Mesenchymal stem cell (in vitro differentiated cells and primary cell): ENCODE measurements at regions not wholly inside any gene's neighbourhood (a gene's known extent, or its start where the extent isn't known, plus 50 kb on each side); places are given as distances from the start of the nearest gene placed in this dataset.

Source experiments
- DNase-seq: peaks from one replicate; pipeline ENCODE4 v3.0.0-alpha.2; 2013
- H2AFZ ChIP-seq: one replicate; pipeline ENCODE4 v1.6.1; 2013; ENCODE audit warnings: low read depth, mild to moderate bottlenecking, control low read depth, inconsistent platforms, low read length, moderate library complexity
- H2AK5ac ChIP-seq: 2 replicates; pipeline ENCODE4 v1.6.1; 2013; ENCODE audit warnings: low read length, moderate library complexity, mild to moderate bottlenecking, inconsistent platforms; ENCODE audit not compliant: severe bottlenecking
- H2BK120ac ChIP-seq: one replicate; pipeline ENCODE4 v1.6.1; 2013; ENCODE audit warnings: low read depth, mild to moderate bottlenecking, inconsistent platforms, low read length, moderate library complexity
- H2BK12ac ChIP-seq, 2 experiments: one replicate each; pipeline ENCODE4 v1.6.1; 2013; ENCODE audit warnings: inconsistent platforms in 2 of 2, low read length in 2 of 2, mild to moderate bottlenecking in 2 of 2, moderate library complexity in 2 of 2, control low read depth in 1 of 2
- H2BK15ac ChIP-seq: one replicate; pipeline ENCODE4 v1.6.1; 2013; ENCODE audit warnings: mild to moderate bottlenecking, low read depth, inconsistent platforms; ENCODE audit not compliant: poor library complexity, severe bottlenecking
- H2BK5ac ChIP-seq: 2 replicates; pipeline ENCODE4 v1.6.1; 2013; ENCODE audit warnings: low read depth, mild to moderate bottlenecking, low read length, control low read depth, inconsistent platforms; ENCODE audit not compliant: poor library complexity, severe bottlenecking
- H3K14ac ChIP-seq, 2 experiments: one replicate each; pipeline ENCODE4 v1.6.1; 2013; ENCODE audit warnings: inconsistent platforms in 2 of 2, low read length in 2 of 2, control low read depth in 1 of 2, mild to moderate bottlenecking in 1 of 2, moderate library complexity in 1 of 2
- H3K18ac ChIP-seq, 2 experiments: one replicate each; pipeline ENCODE4 v1.6.1; 2013; ENCODE audit warnings: inconsistent platforms in 2 of 2, low read length in 2 of 2, control low read depth in 1 of 2, low read depth in 1 of 2, mild to moderate bottlenecking in 1 of 2
- H3K23ac ChIP-seq, 2 experiments: one replicate each; pipeline ENCODE4 v1.6.1; 2013; ENCODE audit warnings: inconsistent platforms in 2 of 2, low read length in 2 of 2, mild to moderate bottlenecking in 2 of 2, moderate library complexity in 2 of 2, control low read depth in 1 of 2
- H3K27ac ChIP-seq: 2 replicates; pipeline ENCODE4 v1.5.1; 2013; ENCODE audit warnings: mild to moderate bottlenecking, moderate library complexity, low read length, control low read depth, inconsistent platforms; ENCODE audit not compliant: poor library complexity, severe bottlenecking
- H3K27me3 ChIP-seq, 2 experiments: 2 replicates each; pipeline versions ENCODE4 v1.6.1 to v1.7.0; 2013; ENCODE audit warnings: low read length in 2 of 2, mild to moderate bottlenecking in 2 of 2, moderate library complexity in 2 of 2, control low read depth in 1 of 2, inconsistent platforms in 1 of 2; ENCODE audit not compliant: control insufficient read depth in 1 of 2, insufficient read depth in 1 of 2
- H3K36me3 ChIP-seq, 2 experiments: 2 replicates each; pipeline versions ENCODE4 v1.6.1 to v1.7.0; 2013; ENCODE audit warnings: low read length in 2 of 2, control low read depth in 1 of 2, inconsistent platforms in 1 of 2, low read depth in 1 of 2, mild to moderate bottlenecking in 1 of 2; ENCODE audit not compliant: insufficient read depth in 2 of 2, control insufficient read depth in 1 of 2
- H3K4ac ChIP-seq, 2 experiments: one replicate each; pipeline ENCODE4 v1.6.1; 2013; ENCODE audit warnings: inconsistent platforms in 2 of 2, low read length in 2 of 2, mild to moderate bottlenecking in 2 of 2, moderate library complexity in 2 of 2, control low read depth in 1 of 2, low read depth in 1 of 2
- H3K4me1 ChIP-seq: 2 replicates; pipeline ENCODE4 v1.6.1; 2013; ENCODE audit warnings: low read depth, low read length, control low read depth; ENCODE audit not compliant: control insufficient read depth, insufficient read depth
- H3K4me2 ChIP-seq: 2 replicates; pipeline ENCODE4 v1.6.1; 2013; ENCODE audit warnings: low read length, mild to moderate bottlenecking, inconsistent platforms; ENCODE audit not compliant: poor library complexity, severe bottlenecking
- H3K4me3 ChIP-seq, 2 experiments: 2 replicates each; pipeline versions ENCODE4 v1.5.1 to v1.7.0; 2013; ENCODE audit warnings: low read length in 2 of 2, mild to moderate bottlenecking in 2 of 2, control low read depth in 1 of 2, low read depth in 1 of 2; ENCODE audit not compliant: insufficient read depth in 1 of 2
- H3K79me1 ChIP-seq: replicated peaks from 2 replicates; pipeline ENCODE4 v1.6.1; 2013; ENCODE audit warnings: mild to moderate bottlenecking, control low read depth, low read length, inconsistent platforms; ENCODE audit not compliant: poor library complexity, severe bottlenecking
- H3K9ac ChIP-seq: 2 replicates; pipeline ENCODE4 v1.7.0; 2013; ENCODE audit warnings: mild to moderate bottlenecking, low read length, moderate library complexity
- H3K9me3 ChIP-seq: 2 replicates; pipeline ENCODE4 v1.7.0; 2013; ENCODE audit warnings: mild to moderate bottlenecking, low read length; ENCODE audit not compliant: control insufficient read depth
- H4K8ac ChIP-seq: one replicate; pipeline ENCODE4 v1.6.1; 2013; ENCODE audit warnings: inconsistent platforms, mild to moderate bottlenecking, low read length, moderate library complexity
- H4K91ac ChIP-seq: one replicate; pipeline ENCODE4 v1.6.1; 2013; ENCODE audit warnings: mild to moderate bottlenecking, low read length, inconsistent platforms
- WGBS: methylation state at CpG from one replicate; pipeline ENCODE4 v1.1.7; 2013; ENCODE audit warnings: mixed read lengths; 5-methylcytosine and 5-hydroxymethylcytosine counted together

- H2BK120ac ChIP-seq = no peak overlapping the region
- H4K91ac ChIP-seq = no peak overlapping the region
- peaks cover 8 to 60% of the 10 kb centered on the region in 2 experiments for H3K27me3 ChIP-seq
- no peaks in the 10 kb centered on the region for H3K4me1 ChIP-seq
- H3K9ac ChIP-seq = no peak overlapping the region
- no peak overlapping the region for H2BK15ac ChIP-seq
- no peak overlapping the region for H2AFZ ChIP-seq
- H3K4me2 ChIP-seq = no peak overlapping the region
- no peaks in the 10 kb centered on the region for H3K9me3 ChIP-seq
- no peaks in the 10 kb centered on the region for H3K79me1 ChIP-seq
- no peak overlapping the region for H2BK5ac ChIP-seq
- H3K18ac ChIP-seq = no peak overlapping the region
- H3K23ac ChIP-seq = no peak overlapping the region
- no peak overlapping the region for H4K8ac ChIP-seq
- no peak for DNase-seq
- H3K4ac ChIP-seq = no peak overlapping the region
- WGBS = 73% methylated on average over 1 of the region's 1 CpG
- H3K4me3 ChIP-seq = no peak overlapping the region
- H2AK5ac ChIP-seq = no peak overlapping the region
- no peak overlapping the region for H3K27ac ChIP-seq
- no peak overlapping the region for H3K14ac ChIP-seq
- H3K36me3 ChIP-seq = no peaks in the 10 kb centered on the region
- no peak overlapping the region for H2BK12ac ChIP-seq
Observed at GRCh38 chr1:157288006-157288405, 149.8 kb upstream of the ETV3 start.

- 86% methylated on average over 4 of the region's 5 CpGs for WGBS
- no peaks in the 10 kb centered on the region for H3K36me3 ChIP-seq
- no peak overlapping the region for H3K23ac ChIP-seq
- H2AFZ ChIP-seq = no peak overlapping the region
- H2AK5ac ChIP-seq = no peak overlapping the region
- H3K4me1 ChIP-seq = no peaks in the 10 kb centered on the region
- H2BK12ac ChIP-seq = no peak overlapping the region
- H2BK15ac ChIP-seq = no peak overlapping the region
- H3K27me3 ChIP-seq = peaks cover 8 to 61% of the 10 kb centered on the region in 2 experiments
- no peak overlapping the region for H3K4me3 ChIP-seq
- no peak overlapping the region for H2BK5ac ChIP-seq
- H3K4ac ChIP-seq = no peak overlapping the region
- no peak overlapping the region for H3K18ac ChIP-seq
- no peak overlapping the region for H3K9ac ChIP-seq
- H3K14ac ChIP-seq = no peak overlapping the region
- no peak overlapping the region for H4K8ac ChIP-seq
- no peak overlapping the region for H4K91ac ChIP-seq
- H3K27ac ChIP-seq = no peak overlapping the region
- H3K9me3 ChIP-seq = no peaks in the 10 kb centered on the region
- H3K4me2 ChIP-seq = no peak overlapping the region
- H2BK120ac ChIP-seq = no peak overlapping the region
- DNase-seq = no peak
- H3K79me1 ChIP-seq = no peaks in the 10 kb centered on the region
Observed at GRCh38 chr1:157287462-157287861, 149.3 kb upstream of the ETV3 start.

GRCh38 chr1:157286646-157287420 is 148.6 kb upstream of the ETV3 start:
- H3K4me3 ChIP-seq = no peak overlapping the region
- H3K14ac ChIP-seq = no peak overlapping the region
- H3K9ac ChIP-seq = no peak overlapping the region
- H2AK5ac ChIP-seq = no peak overlapping the region
- no peak overlapping the region for H4K91ac ChIP-seq
- WGBS = 81% methylated on average over 10 of the region's 10 CpGs
- no peak overlapping the region for H2BK15ac ChIP-seq
- H3K9me3 ChIP-seq = no peaks in the 10 kb centered on the region
- H3K27ac ChIP-seq = no peak overlapping the region
- H3K4me1 ChIP-seq = no peaks in the 10 kb centered on the region
- H2AFZ ChIP-seq = no peak overlapping the region
- no peaks in the 10 kb centered on the region for H3K36me3 ChIP-seq
- H3K4me2 ChIP-seq = no peak overlapping the region
- no peak overlapping the region for H4K8ac ChIP-seq
- no peak overlapping the region for H2BK12ac ChIP-seq
- no peak overlapping the region for H2BK5ac ChIP-seq
- H3K4ac ChIP-seq = no peak overlapping the region
- peaks cover 8 to 58% of the 10 kb centered on the region in 2 experiments for H3K27me3 ChIP-seq
- no peaks in the 10 kb centered on the region for H3K79me1 ChIP-seq
- no peak overlapping the region for H3K23ac ChIP-seq
- no peak for DNase-seq
- H2BK120ac ChIP-seq = no peak overlapping the region
- no peak overlapping the region for H3K18ac ChIP-seq

- H3K4me2 ChIP-seq = no peak overlapping the region
- H3K4ac ChIP-seq = no peak overlapping the region
- H2BK120ac ChIP-seq = no peak overlapping the region
- DNase-seq = no peak
- no peak overlapping the region for H3K14ac ChIP-seq
- no peak overlapping the region for H3K27ac ChIP-seq
- H2BK15ac ChIP-seq = no peak overlapping the region
- H2BK12ac ChIP-seq = no peak overlapping the region
- H3K4me3 ChIP-seq = no peak overlapping the region
- 86% methylated on average over 2 of the region's 2 CpGs for WGBS
- H3K18ac ChIP-seq = no peak overlapping the region
- no peak overlapping the region for H3K23ac ChIP-seq
- no peak overlapping the region for H3K9ac ChIP-seq
- no peak overlapping the region for H2AFZ ChIP-seq
- no peak overlapping the region for H4K8ac ChIP-seq
- H3K9me3 ChIP-seq = no peaks in the 10 kb centered on the region
- H3K79me1 ChIP-seq = no peaks in the 10 kb centered on the region
- no peak overlapping the region for H4K91ac ChIP-seq
- H3K36me3 ChIP-seq = no peaks in the 10 kb centered on the region
- no peak overlapping the region for H2BK5ac ChIP-seq
- no peaks in the 10 kb centered on the region for H3K4me1 ChIP-seq
- H2AK5ac ChIP-seq = no peak overlapping the region
- H3K27me3 ChIP-seq = peaks cover 8 to 58% of the 10 kb centered on the region in 2 experiments
Observed at GRCh38 chr1:157286096-157286495, 147.9 kb upstream of the ETV3 start.
